ENCODE measurements at regions not wholly inside any gene's neighbourhood (a gene's known extent, or its start where the extent isn't known, plus 50 kb on each side); places are given as distances from the start of the nearest gene placed in this dataset.
"Not testable (repeated sequence)": the region's sequence is repeated elsewhere in the genome, so short reads cannot be mapped to it uniquely, and the experiment has no call there.

- no peak for DNase-seq
These were observed 50.9 kb upstream of the NXT1 start for GRCh38 chr20:23299673-23300050.

- DNase-seq: no peak
These were observed 51.5 kb upstream of the NXT1 start for GRCh38 chr20:23298926-23299672.

- no peak for DNase-seq
These were observed 52.4 kb upstream of the NXT1 start for GRCh38 chr20:23298155-23298554.

GRCh38 chr20:23296841-23297701 lies 53.5 kb upstream of the NXT1 start:
- DNase-seq: no peak

GRCh38 chr20:23295934-23296333 lies 54.7 kb upstream of the NXT1 start:
- no peak for DNase-seq

GRCh38 chr20:23294671-23295070 lies 55.9 kb upstream of the NXT1 start:
- DNase-seq: no peak

- no peak for DNase-seq
These were observed 56.4 kb upstream of the NXT1 start for GRCh38 chr20:23294166-23294565.

GRCh38 chr20:23293689-23294088 lies 56.9 kb upstream of the NXT1 start:
- DNase-seq: no peak

GRCh38 chr20:23292311-23292710 lies 58.3 kb upstream of the NXT1 start:
- DNase-seq: not testable (repeated sequence)

GRCh38 chr20:23291575-23292240 lies 58.9 kb upstream of the NXT1 start:
- no peak for DNase-seq

- no peak for DNase-seq
These were observed 59.6 kb upstream of the NXT1 start for GRCh38 chr20:23290761-23291574.

- no peak for DNase-seq
These were observed 60.7 kb upstream of the NXT1 start for GRCh38 chr20:23289724-23290395.

- no peak for DNase-seq
These were observed 61.3 kb upstream of the NXT1 start for GRCh38 chr20:23289249-23289648.

- DNase-seq: no peak
These were observed 63.0 kb upstream of the NXT1 start for GRCh38 chr20:23287354-23288190.

GRCh38 chr20:23286346-23286745 lies 64.2 kb upstream of the NXT1 start:
- no peak for DNase-seq

- no peak for DNase-seq
These were observed 65.1 kb upstream of the NXT1 start for GRCh38 chr20:23285536-23285935.

GRCh38 chr20:23284009-23284408 lies 66.6 kb upstream of the NXT1 start:
- DNase-seq: no peak

GRCh38 chr20:23283096-23283850 lies 67.3 kb upstream of the NXT1 start:
- DNase-seq: no peak

- DNase-seq: no peak
These were observed 68.0 kb upstream of the NXT1 start for GRCh38 chr20:23282546-23282945.

- DNase-seq: no peak
These were observed 68.5 kb upstream of the NXT1 start for GRCh38 chr20:23282111-23282510.

GRCh38 chr20:23279836-23280235 lies 70.8 kb upstream of the NXT1 start:
- no peak for DNase-seq
